ENCODE measurements at regions not wholly inside any gene's neighbourhood (a gene's known extent, or its start where the extent isn't known, plus 50 kb on each side); places are given as distances from the start of the nearest gene placed in this dataset.

- TF ChIP-seq CTCF (IDR thresholded peaks at IDR 0.05; ENCODE audit: low read depth, low read length) (no peak), MYC (IDR thresholded peaks at IDR 0.05; ENCODE audit: low read depth, low read length) (no peak), POLR2A (IDR thresholded peaks at IDR 0.05; ENCODE audit: extremely low read depth, insufficient read length) (no peak)
- TF ChIP-seq, protein P1, sequence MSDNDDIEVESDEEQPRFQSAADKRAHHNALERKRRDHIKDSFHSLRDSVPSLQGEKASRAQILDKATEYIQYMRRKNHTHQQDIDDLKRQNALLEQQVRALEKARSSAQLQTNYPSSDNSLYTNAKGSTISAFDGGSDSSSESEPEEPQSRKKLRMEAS (IDR thresholded peaks at IDR 0.05; ENCODE audit: low read depth, low read length), result no peak
- DNase-seq (ENCODE audit: low read depth), result no peak
- no peak overlapping the region for H3K4me3 ChIP-seq (ENCODE audit: low read depth, low read length)
Observed at GRCh38 chr5:8676695-8677094, 807.7 kb downstream of the MTRR start.

DNA sequence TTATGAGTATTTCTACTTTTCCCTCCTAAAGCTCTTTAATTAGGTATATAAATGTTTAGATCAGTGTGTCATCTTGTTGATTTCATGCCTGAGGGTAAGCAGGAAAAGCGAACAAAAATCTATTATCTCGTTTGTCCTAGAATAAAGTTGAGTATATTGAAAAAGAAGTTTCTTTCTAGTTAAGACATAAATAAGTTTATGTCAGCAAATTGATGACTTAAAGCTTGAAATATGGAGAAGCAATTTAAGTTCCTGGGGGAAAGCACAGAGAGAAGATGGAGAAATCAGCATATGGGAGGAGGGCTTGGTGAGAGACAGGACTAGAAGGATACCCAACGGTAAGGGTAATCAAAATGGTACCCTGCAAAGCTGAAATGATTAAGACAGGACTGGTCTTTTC, 813.4 kb downstream of the MTRR start:
- TF ChIP-seq POLR2A (IDR thresholded peaks at IDR 0.05; ENCODE audit: extremely low read depth, insufficient read length) (no peak), MYC (IDR thresholded peaks at IDR 0.05; ENCODE audit: low read depth, low read length) (no peak), CTCF (IDR thresholded peaks at IDR 0.05; ENCODE audit: low read depth, low read length) (no peak)
- TF ChIP-seq, protein P1 (IDR thresholded peaks at IDR 0.05; ENCODE audit: low read depth, low read length), result no peak
- no peak for DNase-seq (ENCODE audit: low read depth)
- no peak overlapping the region for H3K4me3 ChIP-seq (ENCODE audit: low read depth, low read length)

- TF ChIP-seq CTCF (IDR thresholded peaks at IDR 0.05; ENCODE audit: low read depth, low read length) (no peak), POLR2A (IDR thresholded peaks at IDR 0.05; ENCODE audit: extremely low read depth, insufficient read length) (no peak), MYC (IDR thresholded peaks at IDR 0.05; ENCODE audit: low read depth, low read length) (no peak)
- TF ChIP-seq, protein P1 (IDR thresholded peaks at IDR 0.05; ENCODE audit: low read depth, low read length), result no peak
- no peak overlapping the region for H3K4me3 ChIP-seq (ENCODE audit: low read depth, low read length)
- no peak for DNase-seq (ENCODE audit: low read depth)
Observed at GRCh38 chr5:8683496-8683895, 814.5 kb downstream of the MTRR start.

- no peak for TF ChIP-seq POLR2A (IDR thresholded peaks at IDR 0.05; ENCODE audit: extremely low read depth, insufficient read length)
- TF ChIP-seq CTCF (IDR thresholded peaks at IDR 0.05; ENCODE audit: low read depth, low read length), result no peak
- TF ChIP-seq, protein P1 (IDR thresholded peaks at IDR 0.05; ENCODE audit: low read depth, low read length), result no peak
- TF ChIP-seq MYC (IDR thresholded peaks at IDR 0.05; ENCODE audit: low read depth, low read length), result no peak
- no peak overlapping the region for H3K4me3 ChIP-seq (ENCODE audit: low read depth, low read length)
- no peak for DNase-seq (ENCODE audit: low read depth)
Observed at GRCh38 chr5:8685704-8686103, 816.8 kb downstream of the MTRR start.

- DNase-seq (ENCODE audit: low read depth), result no peak
- no peak overlapping the region for H3K4me3 ChIP-seq (ENCODE audit: low read depth, low read length)
- no peak for TF ChIP-seq MYC (IDR thresholded peaks at IDR 0.05; ENCODE audit: low read depth, low read length)
- TF ChIP-seq, protein P1 (IDR thresholded peaks at IDR 0.05; ENCODE audit: low read depth, low read length), result no peak
- no peak for TF ChIP-seq CTCF (IDR thresholded peaks at IDR 0.05; ENCODE audit: low read depth, low read length)
- TF ChIP-seq POLR2A (IDR thresholded peaks at IDR 0.05; ENCODE audit: extremely low read depth, insufficient read length), result no peak
Observed at GRCh38 chr5:8686707-8687106, 817.8 kb downstream of the MTRR start.

DNA sequence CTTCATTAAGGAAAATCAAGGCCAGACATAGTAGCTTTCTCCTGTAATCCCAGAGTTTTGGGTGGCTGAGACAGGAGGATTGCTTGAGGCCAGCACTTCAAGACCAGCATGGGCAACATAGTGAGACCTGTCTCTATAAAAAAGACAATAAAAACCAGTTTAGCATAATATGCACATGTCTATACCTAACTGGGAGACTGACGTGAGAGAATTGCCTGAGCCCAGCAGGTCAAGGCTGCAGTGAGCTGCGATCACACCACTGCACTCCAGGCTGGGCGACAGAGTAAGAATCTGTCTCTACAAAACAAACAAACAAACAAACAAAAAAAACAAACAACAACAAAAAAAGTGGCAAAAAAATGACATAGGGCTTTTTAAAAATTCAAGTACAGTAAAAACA, 820.8 kb downstream of the MTRR start:
- TF ChIP-seq POLR2A (IDR thresholded peaks at IDR 0.05; ENCODE audit: extremely low read depth, insufficient read length) (no peak), MYC (IDR thresholded peaks at IDR 0.05; ENCODE audit: low read depth, low read length) (no peak), CTCF (IDR thresholded peaks at IDR 0.05; ENCODE audit: low read depth, low read length) (no peak)
- TF ChIP-seq, protein P1 (IDR thresholded peaks at IDR 0.05; ENCODE audit: low read depth, low read length), result no peak
- no peak for DNase-seq (ENCODE audit: low read depth)
- H3K4me3 ChIP-seq (ENCODE audit: low read depth, low read length), result no peak overlapping the region
